ENCODE measurements at regions not wholly inside any gene's neighbourhood (a gene's known extent, or its start where the extent isn't known, plus 50 kb on each side); places are given as distances from the start of the nearest gene placed in this dataset.

DNA sequence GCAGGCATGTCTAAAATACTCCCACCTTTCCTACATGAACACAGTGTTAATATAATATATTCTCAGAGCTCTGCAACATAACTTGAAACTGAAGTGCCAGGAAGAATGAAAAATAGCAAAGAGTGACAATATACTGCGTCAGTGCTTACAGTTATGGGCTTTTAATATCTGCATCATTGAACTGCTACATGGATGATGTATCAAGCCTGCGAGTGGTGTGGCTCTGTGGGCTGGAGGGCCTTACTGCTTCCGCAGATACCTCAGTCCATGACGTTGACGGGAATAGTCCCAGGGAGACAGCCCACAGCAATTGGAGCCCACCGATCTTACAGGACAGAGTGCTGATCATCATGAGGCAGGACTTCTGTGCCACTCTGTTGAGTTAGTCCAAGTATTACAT, 727.0 kb downstream of the NR2F2 start:
- no peak for DNase-seq

DNA sequence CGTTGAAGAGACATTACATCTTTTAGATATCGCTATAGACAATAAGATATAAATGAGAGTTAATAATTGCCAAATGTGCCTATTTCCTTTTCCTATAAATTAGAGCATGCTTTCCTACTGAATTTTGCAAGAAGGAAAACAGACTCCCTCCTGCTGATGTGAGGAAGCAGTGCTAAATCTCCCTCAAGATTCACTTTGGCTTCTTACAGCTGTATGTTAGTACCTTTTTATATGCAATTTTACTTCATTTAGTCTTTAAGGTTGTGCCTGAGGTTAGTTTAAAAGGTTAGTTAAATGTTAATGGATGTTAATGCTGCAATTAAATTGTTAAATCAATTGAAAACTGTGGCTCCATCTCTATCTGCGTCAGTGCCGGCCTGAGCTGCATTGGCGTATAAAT, 728.8 kb downstream of the NR2F2 start:
- no peak for DNase-seq

DNA sequence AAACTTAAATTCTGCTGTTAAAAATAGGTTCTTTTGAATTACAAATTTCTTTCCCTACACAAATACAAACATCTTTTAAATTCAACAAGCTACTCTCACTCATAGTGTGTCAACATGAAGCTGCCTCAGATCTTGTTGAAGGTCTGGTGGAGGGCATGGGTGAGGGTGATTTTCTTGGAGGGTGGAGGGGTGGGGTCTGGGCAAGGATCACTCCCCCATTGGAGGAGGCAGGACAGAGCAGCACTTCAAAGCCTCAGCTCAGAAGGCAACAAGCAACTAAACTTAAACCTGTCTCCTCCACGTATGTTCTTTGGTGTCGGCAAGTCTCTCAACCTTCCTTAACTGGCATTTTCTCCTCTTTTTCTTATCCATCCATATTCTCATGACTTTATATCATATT, 730.9 kb downstream of the NR2F2 start:
- no peak for DNase-seq

DNA sequence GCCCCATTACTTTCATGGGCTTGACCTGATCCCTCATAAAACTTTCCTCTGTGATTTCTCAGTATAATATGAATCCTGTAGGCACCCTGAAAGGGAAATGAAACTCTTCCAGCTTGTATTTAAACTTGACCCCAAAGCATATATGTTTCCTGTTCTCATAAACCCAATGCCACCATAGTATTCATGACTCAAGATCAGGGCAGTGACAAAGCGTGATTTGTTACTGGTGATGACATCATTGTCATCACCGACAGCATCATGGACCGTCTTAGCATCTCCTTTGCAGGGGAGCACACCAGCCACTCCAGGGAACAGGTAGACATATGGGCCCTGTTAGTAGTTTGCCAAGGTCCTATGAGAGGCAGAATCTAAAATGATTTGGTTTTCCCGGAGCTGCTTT, 741.2 kb downstream of the NR2F2 start:
- no peak for DNase-seq

DNA sequence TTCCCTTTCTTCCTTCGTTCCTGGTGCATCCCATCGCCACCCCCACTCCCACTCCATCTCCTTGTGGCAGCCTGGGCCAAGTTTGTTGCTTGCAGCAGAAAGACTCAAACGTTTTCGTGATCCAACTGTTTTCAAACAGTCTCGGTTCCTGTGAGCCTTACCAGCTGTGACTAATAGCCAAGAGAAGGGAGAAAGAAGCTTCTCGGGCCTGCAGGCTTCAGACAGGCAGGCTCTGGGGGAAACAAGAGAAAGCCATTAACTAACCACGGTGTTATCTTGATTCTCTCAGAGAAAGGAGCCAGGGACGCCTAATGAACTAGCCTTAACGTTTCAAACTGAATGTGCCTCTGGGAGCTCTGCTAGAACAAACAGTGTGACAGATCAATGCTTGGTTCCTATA, 742.0 kb downstream of the NR2F2 start:
- DNase-seq: no peak

DNA sequence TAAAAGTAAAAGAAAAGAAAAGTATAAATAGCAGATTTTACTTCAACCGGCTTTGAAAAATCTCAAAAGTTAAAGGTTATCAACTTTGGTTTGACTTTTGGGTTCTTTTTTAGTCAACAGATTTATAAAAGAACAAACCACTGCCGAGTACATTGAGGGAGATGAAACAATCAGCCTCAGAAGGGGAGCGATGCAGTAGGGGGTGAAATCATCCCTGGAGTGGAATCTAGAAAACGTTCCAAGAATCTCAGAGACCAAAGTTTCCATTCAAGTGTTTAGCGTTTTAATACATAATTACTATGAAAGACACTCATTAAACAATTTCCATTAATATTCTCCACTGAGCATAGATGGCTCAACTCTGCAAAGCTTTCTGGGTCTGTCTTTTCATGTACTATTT, 745.5 kb downstream of the NR2F2 start:
- no peak for DNase-seq

DNA sequence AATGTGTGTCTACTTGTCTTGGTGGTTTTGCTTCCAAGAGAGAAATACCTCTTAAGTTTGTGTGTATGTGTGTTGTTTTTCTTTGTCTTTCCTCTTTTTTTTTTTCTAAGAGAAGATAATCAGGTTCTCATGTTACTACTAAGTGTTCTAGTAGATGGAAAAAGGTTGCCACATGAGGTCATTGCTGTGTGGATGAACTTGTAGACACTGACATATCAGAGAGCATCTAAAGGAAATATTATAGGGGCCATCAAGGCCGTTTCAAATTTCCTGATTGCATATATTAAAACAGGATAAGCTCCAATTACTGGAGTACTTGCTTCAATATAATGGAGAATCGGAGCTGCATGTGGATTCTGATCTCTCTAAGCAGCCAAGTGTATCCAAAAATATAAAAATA, 747.5 kb downstream of the NR2F2 start:
- no peak for DNase-seq

DNA sequence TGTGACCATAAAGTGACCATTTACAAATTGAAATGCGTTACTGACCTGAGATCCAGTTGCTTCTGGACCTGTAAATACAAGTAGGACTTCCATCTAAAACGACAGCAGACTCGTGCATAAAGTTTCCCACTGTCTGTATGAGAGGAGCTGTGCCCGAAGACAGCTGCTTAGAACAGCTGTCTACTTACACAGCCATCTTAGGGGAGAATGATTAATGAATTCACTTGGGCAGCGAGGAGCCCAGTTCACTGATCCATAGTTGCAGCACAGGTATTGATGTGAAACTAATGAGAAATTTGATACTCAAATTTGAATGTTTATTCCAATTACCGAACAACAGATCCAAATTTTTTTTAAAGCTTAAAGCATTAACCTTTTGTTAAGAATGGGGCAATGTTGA, 748.1 kb downstream of the NR2F2 start:
- DNase-seq: no peak

DNA sequence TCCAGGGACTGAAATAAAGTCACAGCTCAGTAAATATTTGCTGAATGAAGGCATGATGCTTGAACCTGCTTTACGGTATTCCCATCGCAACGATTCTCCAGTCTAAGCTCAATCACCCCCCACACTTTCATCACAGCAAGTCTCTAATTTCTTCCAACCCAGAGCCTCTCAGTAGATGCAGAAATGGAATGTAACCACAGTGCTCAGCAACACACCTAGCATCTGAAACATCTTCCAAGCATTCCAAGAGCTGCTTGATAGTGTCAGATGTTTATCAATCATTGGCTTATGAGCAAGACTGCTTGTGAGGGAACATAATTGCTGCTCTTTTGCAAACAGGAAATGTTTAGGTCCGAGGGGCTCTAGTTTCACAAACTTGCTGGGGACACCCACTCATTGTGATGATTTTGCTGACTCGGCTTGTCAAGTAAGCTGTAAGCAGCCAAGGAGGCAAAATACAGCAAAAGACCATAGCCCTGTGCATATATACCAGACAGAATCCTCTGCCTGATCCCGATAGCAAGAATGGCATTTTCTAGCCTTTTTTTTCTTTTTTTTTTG, 751.2 kb downstream of the NR2F2 start:
- no peak for DNase-seq

DNA sequence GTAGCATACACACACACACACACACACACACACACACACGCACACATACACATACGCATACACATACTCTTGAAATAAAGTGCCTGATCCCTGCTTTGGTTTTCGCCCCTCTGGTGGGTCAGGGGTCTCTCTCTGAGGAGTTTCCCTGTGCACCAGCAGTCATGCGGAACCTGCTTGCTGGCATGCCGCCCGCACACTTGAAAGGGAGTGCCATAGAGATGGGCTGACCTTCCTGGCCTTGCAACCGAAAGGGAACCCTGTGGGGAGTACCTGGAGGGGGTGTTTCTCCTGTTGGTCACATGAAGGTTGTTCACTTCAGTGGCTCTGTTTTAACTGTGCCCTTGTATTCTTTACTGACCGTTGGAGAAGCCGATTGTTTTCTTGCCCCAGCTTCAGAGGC, 752.3 kb downstream of the NR2F2 start:
- DNase-seq: no peak

DNA sequence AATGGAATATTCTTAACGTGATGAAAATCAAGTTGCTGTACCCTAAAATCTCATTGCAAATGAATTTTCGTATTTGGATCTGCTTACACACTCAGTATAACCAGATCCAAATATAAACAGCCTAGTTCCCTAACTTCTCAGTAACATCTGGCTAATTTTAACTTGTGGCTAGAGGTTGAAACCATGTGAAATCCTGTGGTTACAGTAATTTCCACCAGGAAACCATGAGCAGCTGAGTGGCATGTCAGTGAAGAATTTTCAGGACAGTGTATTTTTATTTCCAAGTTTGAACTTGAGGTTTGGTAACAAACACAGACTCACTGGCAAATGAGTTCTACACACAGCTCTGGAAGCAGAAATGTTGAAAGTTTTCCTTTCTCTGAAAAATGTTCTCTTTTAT, 754.1 kb downstream of the NR2F2 start:
- no peak for DNase-seq

DNA sequence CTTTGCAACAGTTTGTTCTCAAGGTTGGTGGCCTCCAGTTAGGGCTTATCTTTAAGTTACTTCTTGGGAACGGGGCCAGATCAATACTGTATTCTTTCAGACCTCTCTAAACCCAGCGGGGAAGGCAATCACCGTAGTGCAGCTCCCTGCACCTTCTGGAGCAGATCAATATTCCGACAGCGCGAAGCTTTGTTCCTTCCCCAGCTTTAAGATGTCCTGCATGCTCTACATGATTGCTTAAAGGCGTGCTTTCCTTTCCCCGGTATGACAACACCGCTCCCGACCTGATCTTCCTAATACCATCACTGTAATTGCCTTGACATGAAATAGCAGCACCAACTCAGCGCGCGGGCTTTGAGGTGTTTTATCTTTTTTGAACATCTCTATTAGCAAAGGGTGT, 755.2 kb downstream of the NR2F2 start:
- no peak for DNase-seq

DNA sequence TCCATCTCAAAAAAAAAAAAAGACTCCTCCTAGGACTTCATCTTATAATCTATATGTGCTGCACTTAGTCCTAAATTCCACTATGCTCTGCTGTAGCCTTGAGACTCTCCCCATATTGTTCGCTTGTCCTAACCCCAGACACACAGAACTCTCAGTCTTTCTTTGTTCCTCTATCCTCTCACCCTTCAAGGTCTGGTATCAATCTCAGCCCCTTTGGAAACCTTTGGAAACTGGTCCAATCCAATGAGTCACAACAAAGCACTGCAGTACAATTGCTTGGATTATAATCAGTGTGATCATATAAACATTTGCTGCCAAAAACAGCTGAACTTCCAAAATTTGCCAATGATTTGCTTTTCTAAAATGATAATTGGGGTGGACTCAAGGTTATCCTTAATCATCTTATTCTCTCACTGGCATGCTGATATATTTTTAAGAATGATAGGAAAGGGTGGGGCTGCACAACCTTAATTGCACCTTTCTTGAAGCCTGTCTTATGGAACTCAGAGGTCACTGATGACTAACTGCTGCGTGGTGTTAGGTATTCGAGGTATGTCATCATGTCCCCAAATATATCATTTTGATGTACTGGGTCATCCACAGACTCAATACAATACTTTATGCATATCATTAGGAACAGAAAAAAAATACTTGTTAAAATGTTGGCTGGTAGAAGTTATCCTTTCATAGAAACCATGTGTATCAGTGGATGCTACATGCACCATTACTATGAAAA, 756.7 kb downstream of the NR2F2 start:
- no peak for DNase-seq

DNA sequence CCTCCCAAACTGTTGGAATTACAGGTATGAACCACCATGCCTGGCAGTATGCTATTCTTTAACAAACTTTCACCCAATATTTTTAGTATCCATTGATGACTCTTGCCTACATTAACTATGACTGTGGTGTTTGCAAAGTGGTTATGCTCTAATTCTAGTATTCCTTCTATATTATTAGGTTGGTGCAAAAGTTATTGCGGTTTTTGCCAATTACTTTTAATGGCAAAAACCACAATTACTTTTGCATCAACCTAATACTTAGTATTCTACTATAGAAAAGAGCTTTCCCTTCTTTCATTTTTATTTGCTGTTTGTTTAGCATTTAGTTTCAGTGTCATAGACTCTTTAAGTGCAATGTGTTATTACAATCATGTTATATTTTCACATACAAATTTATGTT, 760.6 kb downstream of the NR2F2 start:
- no peak for DNase-seq

DNA sequence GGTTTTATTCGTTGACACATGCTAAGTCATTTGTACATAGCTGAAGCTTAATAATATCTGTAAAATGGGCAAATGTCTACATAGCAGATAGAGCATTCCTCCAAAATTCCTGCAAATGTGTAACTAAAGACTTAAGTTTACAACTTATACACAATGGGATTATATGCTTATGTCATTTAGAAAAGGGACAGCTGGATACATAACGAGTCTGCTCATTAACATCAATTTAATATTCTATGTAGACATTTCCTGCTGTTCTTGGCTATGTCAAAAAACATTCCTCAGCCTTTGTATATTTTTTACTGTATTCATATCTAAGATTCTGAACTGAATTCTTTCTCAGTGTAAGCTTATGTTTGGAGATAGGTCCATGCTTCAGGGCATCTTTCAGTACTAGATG, 762.2 kb downstream of the NR2F2 start:
- DNase-seq: no peak

DNA sequence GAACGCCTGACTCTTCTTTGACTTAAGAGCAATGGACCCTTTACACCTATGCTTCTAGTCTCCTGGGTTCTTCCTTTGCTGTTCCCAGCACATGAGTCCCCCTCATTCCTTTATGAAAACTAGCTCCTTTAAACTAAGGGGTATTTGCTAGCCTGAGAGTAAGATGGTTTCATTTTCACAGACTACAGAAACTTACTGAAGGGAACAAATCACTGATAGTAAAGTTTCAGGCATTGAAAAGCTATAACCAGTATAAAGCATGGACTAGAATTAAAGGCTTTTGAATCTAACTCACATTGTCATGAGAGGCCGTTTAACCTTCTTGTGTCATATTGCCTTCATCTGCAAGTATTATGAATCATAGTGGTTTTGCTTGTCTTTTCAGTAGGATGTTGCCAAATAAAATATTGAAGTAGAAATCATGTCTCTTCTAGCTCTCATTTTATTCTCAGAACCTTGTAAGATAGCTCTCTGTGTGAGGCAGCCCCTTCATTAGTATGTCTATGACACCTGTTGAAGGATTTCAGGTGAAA, 765.9 kb downstream of the NR2F2 start:
- DNase-seq: no peak

DNA sequence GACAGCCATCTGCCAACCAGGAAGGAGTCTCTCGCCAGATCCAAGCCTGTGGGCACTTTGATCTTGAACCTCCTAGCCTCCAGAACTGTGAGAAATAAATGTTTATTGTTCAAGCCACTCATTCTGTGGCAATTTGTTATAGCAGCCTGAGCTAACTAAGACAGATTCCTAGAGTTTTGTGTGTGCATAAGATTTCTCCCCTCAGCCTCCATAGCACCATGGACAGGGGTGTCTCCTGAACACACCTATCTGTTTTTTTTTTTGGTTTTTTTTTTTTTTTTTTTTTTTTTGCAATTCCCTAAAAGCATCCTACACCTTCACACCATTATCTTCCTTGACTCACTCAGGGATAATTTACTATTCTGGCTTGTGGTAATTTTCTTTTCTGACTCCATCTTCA, 768.5 kb downstream of the NR2F2 start:
- no peak for DNase-seq

DNA sequence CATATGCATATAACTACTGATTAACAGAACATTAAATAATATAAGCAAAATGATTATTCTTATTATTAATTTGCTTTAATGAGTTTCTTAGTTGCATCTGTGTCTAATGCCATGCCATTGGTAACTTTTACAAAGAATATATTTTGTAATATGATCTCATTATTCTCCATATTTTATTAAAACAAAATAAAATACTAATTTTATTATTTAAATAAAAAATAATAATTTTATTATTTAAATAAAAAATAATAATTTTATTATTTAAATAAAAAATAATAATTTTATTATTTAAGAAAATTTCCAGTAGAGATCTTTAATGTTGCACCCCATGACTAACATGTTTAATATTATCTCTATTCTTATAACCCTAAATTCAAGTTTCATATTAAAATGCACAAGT, 771.1 kb downstream of the NR2F2 start:
- DNase-seq: no peak

DNA sequence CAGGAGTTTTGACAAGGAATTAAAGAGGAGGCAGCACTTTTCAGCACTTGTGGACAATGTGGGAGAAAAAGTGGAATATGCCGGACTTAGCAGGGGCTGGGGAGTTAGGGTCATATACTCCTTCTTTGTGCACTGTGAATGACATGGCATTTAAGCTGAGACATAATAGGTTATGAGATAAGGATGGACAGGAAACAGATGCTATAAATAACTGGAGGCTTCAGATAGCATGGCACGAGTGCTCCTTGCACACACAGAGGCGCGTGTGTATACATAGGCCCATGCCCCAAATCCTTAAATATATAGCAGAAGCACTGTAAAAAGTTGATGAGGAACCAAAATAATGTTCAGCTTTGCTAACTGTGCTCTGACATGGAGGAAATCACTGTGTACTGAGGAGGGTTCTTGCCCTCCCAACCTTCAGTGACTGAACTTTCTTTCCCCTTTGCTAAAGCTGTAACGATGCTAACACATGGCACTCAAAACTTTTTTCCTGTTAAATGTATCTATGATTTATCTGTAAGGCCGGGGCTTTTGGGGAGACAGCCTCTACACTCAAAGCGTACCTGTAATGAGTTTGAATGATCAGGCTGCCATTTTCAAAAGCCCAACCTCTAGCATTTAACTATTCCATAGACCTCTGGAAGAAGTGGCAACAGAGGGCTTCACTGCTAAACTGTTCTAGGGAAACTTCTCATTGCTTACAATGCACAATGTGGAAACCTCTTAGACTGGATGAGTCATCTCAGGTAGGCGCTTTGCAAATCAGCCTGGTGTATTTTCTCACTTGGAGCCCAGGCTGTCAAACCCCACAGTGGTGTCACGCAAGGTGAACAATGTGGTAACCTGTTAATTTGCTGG, 784.6 kb downstream of the NR2F2 start:
- DNase-seq: no peak

DNA sequence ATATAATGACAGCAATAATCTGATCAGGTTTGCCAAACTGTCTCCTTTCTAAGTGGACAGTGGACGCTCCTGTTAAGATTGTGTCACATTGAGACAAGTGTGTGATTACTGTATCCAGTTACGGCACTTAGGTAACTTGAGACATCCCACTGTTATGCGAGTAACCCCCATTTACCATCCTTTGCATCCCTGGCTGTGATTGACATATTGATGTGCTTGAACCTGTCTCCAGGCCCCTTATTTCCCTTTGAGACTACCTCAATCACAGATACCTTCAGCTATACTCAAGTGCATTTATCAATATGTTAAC, 785.2 kb downstream of the NR2F2 start:
- no peak for DNase-seq

DNA sequence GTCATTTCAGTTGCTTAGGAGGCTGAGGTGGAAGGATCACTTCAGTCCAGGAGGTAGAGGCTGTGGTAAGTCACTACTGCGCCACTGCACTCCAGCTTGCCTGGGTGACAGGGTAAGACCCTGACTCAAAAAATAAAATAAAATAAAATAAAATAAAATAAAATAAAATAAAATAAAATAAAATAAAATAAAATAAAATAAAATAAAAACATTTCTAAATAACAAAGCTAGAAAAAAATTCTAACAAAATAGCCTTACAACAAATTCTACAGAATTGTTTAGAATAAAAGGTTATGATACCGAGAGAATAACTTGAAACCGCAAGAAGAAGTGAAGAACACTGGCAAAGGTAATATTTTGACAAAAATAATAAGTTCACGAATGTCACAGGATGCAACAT, 794.3 kb downstream of the NR2F2 start:
- DNase-seq: no peak

DNA sequence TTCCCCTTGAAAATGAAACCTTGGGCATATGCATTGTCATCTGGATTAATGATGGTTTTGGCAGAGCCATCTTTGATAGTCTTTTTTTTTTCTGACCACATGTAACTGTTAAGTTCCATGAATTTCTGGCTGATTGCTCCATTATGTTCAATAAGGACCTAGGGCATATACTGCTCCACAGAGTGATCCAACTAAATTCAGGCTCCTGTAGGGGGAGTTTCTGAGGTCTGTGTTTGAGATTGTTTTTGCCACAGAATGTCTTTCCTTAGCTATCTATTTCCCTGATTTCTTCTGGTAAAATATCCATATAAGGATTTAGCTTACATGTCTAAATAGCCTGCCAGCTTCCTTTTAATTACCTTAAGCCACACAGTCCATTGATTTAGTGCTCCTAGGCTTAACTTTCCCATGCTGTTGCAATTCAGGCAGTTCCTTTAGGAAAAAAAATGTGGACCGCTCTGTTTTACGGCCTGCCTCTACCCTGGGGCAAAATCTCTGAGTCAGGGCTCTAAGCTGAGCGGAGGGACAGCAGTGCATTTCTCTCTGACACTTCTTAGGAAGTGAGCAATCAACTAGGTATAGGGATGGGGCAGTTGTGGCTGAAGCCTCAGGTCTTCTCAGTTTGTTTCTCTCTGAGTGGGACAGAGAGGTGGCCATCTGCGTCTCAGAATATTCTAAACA, 796.2 kb downstream of the NR2F2 start:
- DNase-seq: no peak

DNA sequence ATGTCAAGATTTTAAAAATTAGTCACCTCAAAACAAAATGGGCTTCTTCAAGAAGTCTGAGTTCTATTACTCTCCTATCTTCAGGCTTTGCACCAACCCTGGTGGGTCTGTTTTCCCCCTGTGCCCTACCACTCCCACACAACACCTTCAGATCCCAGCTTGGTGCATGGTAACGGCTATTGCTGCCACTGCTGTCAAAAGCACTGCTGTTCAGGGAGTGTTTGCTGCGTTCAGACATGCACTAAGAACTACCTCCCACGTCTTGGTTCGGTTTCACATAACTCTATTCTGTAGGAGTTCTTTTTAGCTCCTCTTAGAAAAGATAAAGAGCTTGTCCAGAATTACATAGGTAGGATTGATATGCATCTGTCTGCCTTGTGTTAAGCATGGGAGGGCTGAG, 799.2 kb downstream of the NR2F2 start:
- no peak for DNase-seq

DNA sequence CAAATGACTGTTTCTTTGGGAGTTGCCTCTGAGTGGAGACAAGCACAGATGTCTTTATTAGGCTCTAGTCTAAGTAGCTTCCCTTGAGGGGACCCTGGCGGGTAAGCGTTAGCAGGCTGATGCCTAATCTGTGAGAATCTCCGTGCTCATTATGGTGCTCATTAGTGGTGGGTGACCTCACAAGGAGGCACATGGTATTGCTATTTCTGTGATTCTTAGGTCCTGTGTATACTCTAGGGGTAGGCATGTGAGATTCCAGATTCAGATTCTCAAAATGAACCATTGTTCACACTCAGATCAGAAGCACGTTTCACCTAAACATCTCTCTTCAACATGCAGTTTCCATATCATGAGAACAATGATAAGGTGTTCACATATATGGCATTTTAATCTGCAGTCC, 809.7 kb downstream of the NR2F2 start:
- DNase-seq: no peak
